ENCODE measurements at regions not wholly inside any gene's neighbourhood (a gene's known extent, or its start where the extent isn't known, plus 50 kb on each side); places are given as distances from the start of the nearest gene placed in this dataset.

DNA sequence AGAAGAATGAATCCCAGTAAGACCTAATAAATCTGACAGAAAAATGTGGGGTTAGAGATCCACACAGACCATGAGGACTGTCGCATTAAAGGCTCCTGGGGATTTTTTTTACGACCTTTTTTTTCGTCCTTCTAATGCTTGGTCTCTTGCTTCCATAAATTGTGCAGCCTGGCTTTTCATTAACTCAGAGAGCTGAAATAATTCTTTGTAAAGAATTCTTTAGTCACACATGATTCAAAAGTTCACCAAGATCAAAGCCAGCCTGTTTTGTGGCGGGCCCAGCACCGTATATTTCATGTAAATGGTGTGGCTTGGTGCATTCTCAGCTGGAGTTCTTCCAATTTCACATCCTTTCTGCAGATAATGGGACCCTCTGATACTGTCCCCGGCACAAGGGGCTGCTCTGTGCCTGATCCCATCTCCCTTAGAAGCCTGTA is 206.6 kb upstream of the BMPER start:
- TF ChIP-seq, protein P1, sequence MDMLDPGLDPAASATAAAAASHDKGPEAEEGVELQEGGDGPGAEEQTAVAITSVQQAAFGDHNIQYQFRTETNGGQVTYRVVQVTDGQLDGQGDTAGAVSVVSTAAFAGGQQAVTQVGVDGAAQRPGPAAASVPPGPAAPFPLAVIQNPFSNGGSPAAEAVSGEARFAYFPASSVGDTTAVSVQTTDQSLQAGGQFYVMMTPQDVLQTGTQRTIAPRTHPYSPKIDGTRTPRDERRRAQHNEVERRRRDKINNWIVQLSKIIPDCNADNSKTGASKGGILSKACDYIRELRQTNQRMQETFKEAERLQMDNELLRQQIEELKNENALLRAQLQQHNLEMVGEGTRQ (IDR thresholded peaks at IDR 0.05; ENCODE audit: low read depth, low read length) = no peak
- TF ChIP-seq, protein P1 (CRISPR knock-in tag; IDR thresholded peaks at IDR 0.05; ENCODE audit: borderline replicate concordance) = no peak
- TF ChIP-seq, protein P2, sequence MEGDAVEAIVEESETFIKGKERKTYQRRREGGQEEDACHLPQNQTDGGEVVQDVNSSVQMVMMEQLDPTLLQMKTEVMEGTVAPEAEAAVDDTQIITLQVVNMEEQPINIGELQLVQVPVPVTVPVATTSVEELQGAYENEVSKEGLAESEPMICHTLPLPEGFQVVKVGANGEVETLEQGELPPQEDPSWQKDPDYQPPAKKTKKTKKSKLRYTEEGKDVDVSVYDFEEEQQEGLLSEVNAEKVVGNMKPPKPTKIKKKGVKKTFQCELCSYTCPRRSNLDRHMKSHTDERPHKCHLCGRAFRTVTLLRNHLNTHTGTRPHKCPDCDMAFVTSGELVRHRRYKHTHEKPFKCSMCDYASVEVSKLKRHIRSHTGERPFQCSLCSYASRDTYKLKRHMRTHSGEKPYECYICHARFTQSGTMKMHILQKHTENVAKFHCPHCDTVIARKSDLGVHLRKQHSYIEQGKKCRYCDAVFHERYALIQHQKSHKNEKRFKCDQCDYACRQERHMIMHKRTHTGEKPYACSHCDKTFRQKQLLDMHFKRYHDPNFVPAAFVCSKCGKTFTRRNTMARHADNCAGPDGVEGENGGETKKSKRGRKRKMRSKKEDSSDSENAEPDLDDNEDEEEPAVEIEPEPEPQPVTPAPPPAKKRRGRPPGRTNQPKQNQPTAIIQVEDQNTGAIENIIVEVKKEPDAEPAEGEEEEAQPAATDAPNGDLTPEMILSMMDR (CRISPR knock-in tag; IDR thresholded peaks at IDR 0.05) = no peak
- TF ChIP-seq HDAC2 (CRISPR knock-in tag; IDR thresholded peaks at IDR 0.05) (no peak), DRAP1 (CRISPR knock-in tag; IDR thresholded peaks at IDR 0.05) (0 out of 2 replicates have a peak, but pooled peaks have one; percentile 16), YY1 (IDR thresholded peaks at IDR 0.05; ENCODE audit: insufficient read depth, insufficient replicate concordance, low read depth, low read length) (no peak), GMEB2 (CRISPR knock-in tag; IDR thresholded peaks at IDR 0.05; ENCODE audit: low read depth) (no peak), ZNF430 (CRISPR knock-in tag; IDR thresholded peaks at IDR 0.05) (no peak), SIN3A (IDR thresholded peaks at IDR 0.05; ENCODE audit: borderline replicate concordance, low read depth, low read length) (no peak), ZNF704 (CRISPR knock-in tag; IDR thresholded peaks at IDR 0.05; ENCODE audit: borderline replicate concordance) (no peak), PITX1 (CRISPR knock-in tag; IDR thresholded peaks at IDR 0.05) (no peak), ARNT (IDR thresholded peaks at IDR 0.05) (no peak), RBAK (CRISPR knock-in tag; IDR thresholded peaks at IDR 0.05) (no peak), NR0B2 (CRISPR knock-in tag; IDR thresholded peaks at IDR 0.05) (no peak)
- TF ChIP-seq, protein P3, sequence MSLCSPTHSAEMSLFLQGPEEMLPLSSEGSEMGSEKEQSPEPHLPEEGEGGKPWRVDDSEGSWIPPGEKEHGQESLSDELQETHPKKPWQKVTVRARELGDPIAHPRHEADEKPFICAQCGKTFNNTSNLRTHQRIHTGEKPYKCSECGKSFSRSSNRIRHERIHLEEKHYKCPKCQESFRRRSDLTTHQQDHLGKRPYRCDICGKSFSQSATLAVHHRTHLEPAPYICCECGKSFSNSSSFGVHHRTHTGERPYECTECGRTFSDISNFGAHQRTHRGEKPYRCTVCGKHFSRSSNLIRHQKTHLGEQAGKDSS (CRISPR knock-in tag; IDR thresholded peaks at IDR 0.05; ENCODE audit: borderline replicate concordance, low read depth) = no peak

Measured in HepG2 (cell line).